ENCODE measurements at regions not wholly inside any gene's neighbourhood (a gene's known extent, or its start where the extent isn't known, plus 50 kb on each side); places are given as distances from the start of the nearest gene placed in this dataset.

- intact Hi-C loops (cut with micrococcal nuclease): no loop called here
- no CpG with 5 or more reads among the region's 3 CpGs for WGBS, 2 experiments (ENCODE audit: extremely low coverage in 2 of 2, insufficient read length in 1 of 2)
- no peaks in the 10 kb centered on the region for H4K20me1 ChIP-seq (ENCODE audit: insufficient read depth, low read length)
- TF ChIP-seq RCOR1 (IDR thresholded peaks at IDR 0.05; ENCODE audit: insufficient replicate concordance, low read length): no peak
- no peak for TF ChIP-seq SMC3 (IDR thresholded peaks at IDR 0.05; ENCODE audit: low read depth, low read length)
- no peak for TF ChIP-seq BHLHE40 (IDR thresholded peaks at IDR 0.05; ENCODE audit: low read depth, low read length)
- no peak for TF ChIP-seq MAFK (IDR thresholded peaks at IDR 0.05; ENCODE audit: low read depth, low read length)
- no peak for TF ChIP-seq CHD1 (IDR thresholded peaks at IDR 0.05; ENCODE audit: low read depth, low read length)
- no peak for TF ChIP-seq POLR2A (IDR thresholded peaks at IDR 0.05; ENCODE audit: low read depth, low read length)
- no peak for TF ChIP-seq ELK1 (IDR thresholded peaks at IDR 0.05; ENCODE audit: borderline replicate concordance, low read depth, low read length)
- no peak for TF ChIP-seq FOS (IDR thresholded peaks at IDR 0.05; ENCODE audit: low read depth, low read length)
- no peak for TF ChIP-seq RFX5 (IDR thresholded peaks at IDR 0.05; ENCODE audit: low read depth, low read length)
- TF ChIP-seq RAD21 (IDR thresholded peaks at IDR 0.05; ENCODE audit: low read length): no peak
- no peak for TF ChIP-seq CEBPB (IDR thresholded peaks at IDR 0.05; ENCODE audit: low read depth, low read length)
- TF ChIP-seq MAZ (IDR thresholded peaks at IDR 0.05; ENCODE audit: borderline replicate concordance, low read depth, low read length): no peak
- no peak for TF ChIP-seq NFE2L2 (IDR thresholded peaks at IDR 0.05; ENCODE audit: low read depth, low read length)
- no peak for TF ChIP-seq USF2 (IDR thresholded peaks at IDR 0.05; ENCODE audit: low read depth, low read length)
- TF ChIP-seq MXI1 (IDR thresholded peaks at IDR 0.05; ENCODE audit: borderline replicate concordance, low read depth, low read length): no peak
- TF ChIP-seq CTCF (conservative IDR thresholded peaks at IDR 0.05; ENCODE audit: low read depth, low read length): no peak
- no peaks in the 10 kb centered on the region for H3K36me3 ChIP-seq (ENCODE audit: control insufficient read depth, insufficient read depth, low read length)
- no peak overlapping the region for H2BK120ac ChIP-seq (ENCODE audit: low read depth, low read length)
- H3K56ac ChIP-seq (ENCODE audit: extremely low read depth, insufficient read depth, low read length): no peak overlapping the region
- ChIA-PET POLR2A (ENCODE audit: unreplicated experiment) (no interaction called here), CTCF (no interaction called here)
- no peaks in the 10 kb centered on the region for H3K79me1 ChIP-seq (ENCODE audit: low read depth in 1 of 2, low read length in 2 of 2)
- no peak overlapping the region for H3K18ac ChIP-seq (ENCODE audit: low read depth, low read length)
- H4K8ac ChIP-seq (ENCODE audit: low read depth in 2 of 2, low read length in 2 of 2): no peak overlapping the region
- dilution Hi-C loops (cut with HindIII; ENCODE audit: low sequenced_read_pairs, unreplicated experiment): no loop called here
- no peaks in the 10 kb centered on the region for H3K4me1 ChIP-seq (ENCODE audit: control insufficient read depth, insufficient read depth, low read length)
- H3K4ac ChIP-seq (ENCODE audit: low read depth, low read length): no peak overlapping the region
- H3K4me3 ChIP-seq (ENCODE audit: insufficient read depth, low read depth, low read length): no peak overlapping the region
- no peak overlapping the region for H3K9ac ChIP-seq (ENCODE audit: low read depth, low read length)
- in situ Hi-C loops (cut with MboI; ENCODE audit: low sequenced_read_pairs): no loop called here
- no peak overlapping the region for H4K5ac ChIP-seq (ENCODE audit: low read depth, low read length)
- no TSS peak for BruUV-seq (replicated peaks)
- no peak overlapping the region for H3K14ac ChIP-seq (replicated peaks; ENCODE audit: low read depth, low read length)
- no peaks in the 10 kb centered on the region for H3K9me1 ChIP-seq (ENCODE audit: insufficient read depth, low read length)
- H2AK9ac ChIP-seq (replicated peaks; ENCODE audit: low read depth, low read length, poor library complexity): no peak overlapping the region
- H3K27ac ChIP-seq (ENCODE audit: insufficient read depth, low read length): no peak overlapping the region
- H3K9me3 ChIP-seq (ENCODE audit: control insufficient read depth, insufficient read depth, low read length): no peaks in the 10 kb centered on the region
- no peak overlapping the region for H2AFZ ChIP-seq (replicated peaks; ENCODE audit: low read length, poor library complexity)
- no peak for DNase-seq
- H3K23ac ChIP-seq (ENCODE audit: low read depth, low read length): no peak overlapping the region
- H2BK5ac ChIP-seq (ENCODE audit: low read depth, low read length, poor library complexity, severe bottlenecking): no peak overlapping the region
- H2AK5ac ChIP-seq (ENCODE audit: low read depth, low read length): no peak overlapping the region
- no peak overlapping the region for H2BK20ac ChIP-seq (ENCODE audit: low read depth, low read length)
- no peak for ATAC-seq (ENCODE audit: low read depth)
- no peak overlapping the region for H4K91ac ChIP-seq (ENCODE audit: insufficient read depth, low read depth, low read length)
- H3K27me3 ChIP-seq (ENCODE audit: control insufficient read depth, insufficient read depth, low read length): peaks cover 1% of the 10 kb centered on the region; the same call in 1 of the 2 replicates
- no peak overlapping the region for H2BK15ac ChIP-seq (ENCODE audit: low read depth, low read length)
- no peak overlapping the region for H3K4me2 ChIP-seq (ENCODE audit: low read depth, low read length)
Measured at GRCh38 chr1:232364654-232365382, 265.1 kb downstream of the SIPA1L2 start.

Measured in IMR-90 (cell line).